ENCODE measurements at regions not wholly inside any gene's neighbourhood (a gene's known extent, or its start where the extent isn't known, plus 50 kb on each side); places are given as distances from the start of the nearest gene placed in this dataset.

- Mint-ChIP-seq H3K27me3 (ENCODE audit: unreplicated experiment) (no peaks in the 10 kb centered on the region), H3K9me3 (ENCODE audit: unreplicated experiment) (peaks cover 8% of the 10 kb centered on the region), H3K27ac (ENCODE audit: unreplicated experiment) (peak overlapping the region; percentile 81), H3K4me3 (ENCODE audit: unreplicated experiment) (no peak overlapping the region), H3K4me1 (ENCODE audit: unreplicated experiment) (peaks cover 42% of the 10 kb centered on the region), H3K36me3 (ENCODE audit: unreplicated experiment) (peaks cover 6% of the 10 kb centered on the region)
- TF ChIP-seq CTCF (IDR thresholded peaks at IDR 0.05): no peak
- DNase-seq (ENCODE audit: extremely low spot score, unreplicated experiment): no peak
These were observed 576.7 kb upstream of the ZEB2 start for GRCh38 chr2:145096582-145096981.

- peaks cover 9% of the 10 kb centered on the region for H3K9me3 Mint-ChIP-seq (ENCODE audit: unreplicated experiment)
- no peak overlapping the region for H3K4me3 Mint-ChIP-seq (ENCODE audit: unreplicated experiment)
- peak overlapping the region; percentile 81 for H3K27ac Mint-ChIP-seq (ENCODE audit: unreplicated experiment)
- no peak for DNase-seq (ENCODE audit: extremely low spot score, unreplicated experiment)
- no peaks in the 10 kb centered on the region for H3K27me3 Mint-ChIP-seq (ENCODE audit: unreplicated experiment)
- H3K36me3 Mint-ChIP-seq (ENCODE audit: unreplicated experiment): peaks cover 4% of the 10 kb centered on the region
- peaks cover 47% of the 10 kb centered on the region for H3K4me1 Mint-ChIP-seq (ENCODE audit: unreplicated experiment)
- TF ChIP-seq CTCF (IDR thresholded peaks at IDR 0.05): no peak
These were observed 575.9 kb upstream of the ZEB2 start for GRCh38 chr2:145095641-145096435.

- Mint-ChIP-seq H3K27ac (ENCODE audit: unreplicated experiment) (no peak overlapping the region), H3K27me3 (ENCODE audit: unreplicated experiment) (no peaks in the 10 kb centered on the region), H3K36me3 (ENCODE audit: unreplicated experiment) (peaks cover 7% of the 10 kb centered on the region), H3K4me1 (ENCODE audit: unreplicated experiment) (peaks cover 47% of the 10 kb centered on the region), H3K9me3 (ENCODE audit: unreplicated experiment) (peaks cover 14% of the 10 kb centered on the region), H3K4me3 (ENCODE audit: unreplicated experiment) (no peak overlapping the region)
- no peak for TF ChIP-seq CTCF (IDR thresholded peaks at IDR 0.05)
- DNase-seq (ENCODE audit: extremely low spot score, unreplicated experiment): no peak
These were observed 574.5 kb upstream of the ZEB2 start for GRCh38 chr2:145094370-145094769.

- no peak for DNase-seq (ENCODE audit: extremely low spot score, unreplicated experiment)
- Mint-ChIP-seq H3K27ac (ENCODE audit: unreplicated experiment) (no peak overlapping the region), H3K4me1 (ENCODE audit: unreplicated experiment) (peaks cover 65% of the 10 kb centered on the region)
These were observed 572.0 kb upstream of the ZEB2 start for GRCh38 chr2:145091967-145092366.

More at GRCh38 chr2:145091967-145092366, 572.0 kb upstream of the ZEB2 start:
- no peaks in the 10 kb centered on the region for H3K27me3 Mint-ChIP-seq (ENCODE audit: unreplicated experiment)
- peaks cover 14% of the 10 kb centered on the region for H3K9me3 Mint-ChIP-seq (ENCODE audit: unreplicated experiment)
- H3K36me3 Mint-ChIP-seq (ENCODE audit: unreplicated experiment): peaks cover 6% of the 10 kb centered on the region
- no peak overlapping the region for H3K4me3 Mint-ChIP-seq (ENCODE audit: unreplicated experiment)
- TF ChIP-seq CTCF (IDR thresholded peaks at IDR 0.05): no peak

Data from osteocyte (in vitro differentiated cells).